NB4 (cell line): ENCODE measurements at regions not wholly inside any gene's neighbourhood (a gene's known extent, or its start where the extent isn't known, plus 50 kb on each side); places are given as distances from the start of the nearest gene placed in this dataset.

ENCODE experiments used
- DNase-seq: peaks from one replicate; pipeline ENCODE4 v3.0.0; 2010; ENCODE audit warnings: low read depth
- H3K4me3 ChIP-seq: one replicate; pipeline ENCODE4 v1.5.1; 2011; ENCODE audit warnings: mild to moderate bottlenecking, low read depth, low read length, moderate library complexity
- CTCF ChIP-seq: IDR thresholded peaks from one replicate; pipeline ENCODE4 v1.5.1; 2012; ENCODE audit warnings: low read depth, low read length
- MYC ChIP-seq: IDR thresholded peaks from 2 replicates; pipeline ENCODE4 v1.6.1; 2011; ENCODE audit warnings: low read depth, low read length
- POLR2A ChIP-seq: IDR thresholded peaks from 2 replicates; pipeline ENCODE4 v1.6.1; 2011; ENCODE audit warnings: mild to moderate bottlenecking; ENCODE audit not compliant: insufficient read length; ENCODE audit errors: extremely low read depth
- TF ChIP-seq, protein P1 (sequence below): IDR thresholded peaks from 2 replicates; pipeline ENCODE4 v1.6.1; 2011; ENCODE audit warnings: low read depth, low read length

GRCh38 chr3:162175145-162175544 lies 678.5 kb downstream of the OTOL1 start:
- H3K4me3 ChIP-seq: no peak overlapping the region

DNA sequence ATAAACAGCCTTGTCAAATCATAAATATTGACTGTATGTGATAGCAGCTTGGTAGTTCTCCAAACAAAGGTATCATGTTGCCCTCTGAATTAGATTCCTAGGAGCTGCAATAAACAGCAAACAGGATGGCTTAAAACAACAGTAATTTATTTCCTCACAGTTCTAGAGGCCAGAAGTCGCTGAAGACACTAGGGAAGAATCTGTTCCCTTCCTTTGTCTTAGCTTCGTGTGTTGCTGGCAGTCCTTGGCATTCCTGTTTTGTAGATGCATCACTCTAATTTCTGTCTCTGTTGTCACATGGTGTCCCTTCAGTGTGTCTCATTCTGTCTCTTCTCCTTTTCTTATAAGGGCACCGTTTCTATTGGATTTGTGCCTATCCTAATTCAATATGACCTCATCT lies 679.3 kb downstream of the OTOL1 start:
- TF ChIP-seq, protein P1, sequence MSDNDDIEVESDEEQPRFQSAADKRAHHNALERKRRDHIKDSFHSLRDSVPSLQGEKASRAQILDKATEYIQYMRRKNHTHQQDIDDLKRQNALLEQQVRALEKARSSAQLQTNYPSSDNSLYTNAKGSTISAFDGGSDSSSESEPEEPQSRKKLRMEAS: no peak
- TF ChIP-seq CTCF (no peak), POLR2A (no peak), MYC (no peak)
- DNase-seq: no peak
- no peak overlapping the region for H3K4me3 ChIP-seq

More at GRCh38 chr3:162175145-162175544, 678.5 kb downstream of the OTOL1 start:
- DNase-seq: no peak
- TF ChIP-seq, protein P1: no peak
- TF ChIP-seq MYC (no peak), CTCF (no peak), POLR2A (no peak)

GRCh38 chr3:162183440-162183839 lies 686.8 kb downstream of the OTOL1 start:
- no peak overlapping the region for H3K4me3 ChIP-seq
- TF ChIP-seq POLR2A (no peak), CTCF (no peak), MYC (no peak)
- TF ChIP-seq, protein P1: no peak
- no peak for DNase-seq

DNA sequence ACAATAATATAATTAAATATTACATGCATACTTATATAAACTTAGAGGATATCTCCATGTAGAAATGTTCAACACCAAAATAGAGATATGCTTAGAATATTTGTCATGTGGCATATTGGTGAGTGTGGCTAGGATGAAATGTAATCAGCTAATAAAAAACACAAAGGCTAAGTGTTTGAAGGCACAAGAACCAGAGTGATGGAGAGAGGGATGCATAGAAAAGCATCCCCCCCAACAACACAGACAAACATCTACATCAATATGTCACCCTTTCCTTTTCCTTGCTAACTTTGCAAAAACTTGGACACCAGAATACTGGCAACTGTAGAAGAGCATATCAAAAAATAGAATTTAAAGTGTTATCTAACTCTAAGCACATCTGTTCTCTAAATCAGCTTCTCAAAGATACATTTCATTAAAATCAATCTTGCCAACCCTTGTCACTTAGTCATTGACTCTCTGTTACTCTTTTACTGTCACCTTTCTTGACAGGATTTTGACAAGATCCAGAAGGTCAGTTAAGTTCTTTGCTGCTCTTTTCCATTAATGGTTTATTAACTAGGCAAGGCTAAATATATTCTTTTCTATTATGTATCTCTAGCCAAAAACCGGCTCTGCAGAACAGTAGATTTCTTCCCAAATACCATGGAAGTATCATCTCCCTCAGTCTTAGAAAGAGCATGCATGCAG lies 695.9 kb downstream of the OTOL1 start:
- TF ChIP-seq MYC (no peak), POLR2A (no peak), CTCF (no peak)
- TF ChIP-seq, protein P1: no peak
- no peak for DNase-seq
- H3K4me3 ChIP-seq: no peak overlapping the region

- H3K4me3 ChIP-seq: no peak overlapping the region
- DNase-seq: no peak
- TF ChIP-seq MYC (no peak), POLR2A (no peak)
- TF ChIP-seq, protein P1: no peak
Observed at GRCh38 chr3:162193148-162194095, 696.8 kb downstream of the OTOL1 start.

- no peak for DNase-seq
- H3K4me3 ChIP-seq: no peak overlapping the region
- TF ChIP-seq POLR2A (no peak), MYC (no peak), CTCF (no peak)
- TF ChIP-seq, protein P1: no peak
Observed at GRCh38 chr3:162195147-162195546, 698.5 kb downstream of the OTOL1 start.
